HG03135 (cell line): ENCODE measurements at regions not wholly inside any gene's neighbourhood (a gene's known extent, or its start where the extent isn't known, plus 50 kb on each side); places are given as distances from the start of the nearest gene placed in this dataset.

ENCODE experiments used
- ATAC-seq: cut with Tn5 transposase; IDR thresholded peaks from one replicate; pipeline ENCODE4 v1.9.1; 2021; ENCODE audit warnings: mild to moderate bottlenecking, moderate library complexity; ENCODE audit not compliant: unreplicated experiment

DNA sequence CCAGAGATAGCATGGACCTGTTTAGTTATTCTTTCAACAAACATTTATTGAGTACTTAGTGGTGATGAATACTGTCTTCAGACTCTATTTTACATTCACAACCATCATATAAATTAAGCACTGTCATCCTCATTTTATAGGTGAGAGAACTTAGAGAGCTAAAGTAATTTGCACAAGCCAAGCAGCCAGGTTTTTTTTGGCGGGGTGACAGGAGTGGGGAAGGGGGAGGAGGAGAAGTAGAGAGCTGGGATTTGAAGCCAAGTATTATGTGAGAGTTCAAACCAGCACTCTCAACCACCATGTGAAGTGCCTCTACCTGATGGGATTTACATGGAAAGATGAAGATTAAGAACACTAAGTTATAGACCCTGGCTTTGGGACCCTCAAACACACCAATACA lies 547.4 kb upstream of the IL12A start:
- ATAC-seq = no peak

GRCh38 chr3:159443266-159443665 lies 545.4 kb upstream of the IL12A start:
- ATAC-seq = no peak

DNA sequence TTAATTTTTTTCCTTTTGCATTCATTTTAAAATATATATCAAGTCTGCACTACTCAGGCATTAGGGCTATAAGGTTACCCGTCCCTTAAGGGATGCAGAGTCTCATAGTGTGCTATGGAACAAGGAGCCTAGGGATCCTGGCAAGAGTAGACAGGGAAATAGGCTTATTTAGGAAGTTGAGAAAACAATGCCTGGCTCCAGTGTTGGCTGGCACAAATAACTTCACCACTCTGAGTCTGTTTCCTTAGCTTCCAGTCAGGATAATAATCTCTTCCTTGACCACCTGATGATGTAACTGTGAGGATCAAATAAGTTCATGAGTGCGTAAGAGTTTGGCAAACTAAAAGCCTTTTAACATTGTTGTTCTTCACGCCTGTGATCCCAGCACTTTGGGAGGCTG lies 540.8 kb upstream of the IL12A start:
- no peak for ATAC-seq

DNA sequence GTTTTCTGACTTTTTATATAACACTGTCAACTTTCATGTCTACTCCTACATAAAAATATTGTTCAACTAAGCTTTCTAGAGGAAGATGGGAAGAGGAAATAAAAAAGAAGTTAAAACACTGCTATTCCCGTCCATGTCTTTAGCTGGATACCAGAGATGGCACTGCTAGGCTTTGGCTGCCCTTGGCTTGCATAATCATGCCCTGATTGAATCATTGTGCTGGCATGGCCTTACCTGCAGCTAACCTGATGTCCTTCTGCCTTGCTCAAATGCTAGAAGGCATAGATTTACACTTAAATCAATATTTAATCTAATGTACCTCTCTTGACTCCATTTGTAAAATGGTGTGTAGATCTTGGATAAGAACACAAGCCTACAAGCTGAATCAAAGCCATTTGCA lies 539.7 kb upstream of the IL12A start:
- no peak for ATAC-seq

DNA sequence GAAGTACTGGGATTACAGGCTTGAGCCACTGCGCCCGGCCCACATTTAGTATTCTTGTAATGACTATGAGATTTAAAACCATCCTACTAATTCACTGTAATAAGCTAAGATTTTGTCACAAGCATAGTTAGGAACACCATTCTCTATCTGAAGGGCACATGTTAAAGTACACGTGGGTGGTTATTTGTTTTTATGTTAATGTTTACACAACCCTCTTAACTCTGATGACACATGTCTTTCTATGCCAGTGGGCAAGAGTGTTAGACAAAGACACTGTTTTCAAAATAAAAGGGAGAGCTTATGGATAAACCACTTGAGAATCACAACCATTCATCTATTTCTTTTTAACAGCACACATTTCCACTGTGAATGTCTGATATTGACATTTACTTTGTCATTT lies 537.6 kb upstream of the IL12A start:
- no peak for ATAC-seq

- ATAC-seq = no peak
Measured at GRCh38 chr3:159451482-159451881, 537.2 kb upstream of the IL12A start.

- ATAC-seq = no peak
Measured at GRCh38 chr3:159453036-159453435, 535.6 kb upstream of the IL12A start.

DNA sequence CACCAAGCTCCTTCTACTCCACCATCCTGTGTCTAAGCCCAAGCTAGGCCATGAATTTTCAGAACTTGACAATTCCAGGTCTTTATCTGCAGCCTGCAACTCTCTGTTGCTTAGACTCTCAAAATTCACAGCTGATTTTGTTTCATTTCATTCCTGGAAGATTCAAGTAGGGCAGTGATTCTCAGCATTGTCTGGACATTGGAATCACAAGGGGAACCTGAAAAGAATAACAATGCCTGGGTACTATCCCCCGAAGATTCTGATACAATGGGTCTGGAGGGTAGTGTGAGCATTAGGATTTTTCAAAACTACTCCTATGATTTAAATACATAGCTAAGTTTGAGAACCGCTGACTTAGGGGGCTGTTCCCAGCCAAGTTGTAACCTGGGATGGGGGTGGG lies 534.7 kb upstream of the IL12A start:
- ATAC-seq = no peak

GRCh38 chr3:159455741-159456181 lies 532.9 kb upstream of the IL12A start:
- ATAC-seq = no peak

GRCh38 chr3:159458010-159458409 lies 530.6 kb upstream of the IL12A start:
- no peak for ATAC-seq

GRCh38 chr3:159458982-159459381 lies 529.7 kb upstream of the IL12A start:
- ATAC-seq = no peak

DNA sequence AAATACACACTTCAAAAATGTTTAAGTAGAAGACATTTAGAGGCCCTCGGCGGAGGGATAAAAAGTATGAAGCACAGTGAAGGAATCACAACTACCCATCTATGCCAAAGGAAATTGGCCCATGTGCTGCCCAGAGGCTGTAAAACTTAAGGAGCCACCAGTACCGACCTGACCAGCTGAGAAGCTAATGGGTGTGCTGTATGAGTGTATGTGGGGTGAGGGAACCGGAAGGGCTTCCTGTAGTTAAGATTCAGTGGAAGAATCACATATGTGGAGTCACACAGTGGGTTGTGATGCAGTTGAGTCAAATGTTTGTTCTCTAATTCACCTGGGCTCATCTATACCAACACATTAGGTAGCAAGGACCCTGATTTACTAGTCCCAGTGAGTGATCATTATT lies 516.0 kb upstream of the IL12A start:
- ATAC-seq = no peak

GRCh38 chr3:159473206-159473605 lies 515.4 kb upstream of the IL12A start:
- ATAC-seq = no peak

- ATAC-seq = no peak
Measured at GRCh38 chr3:159480046-159480445, 508.6 kb upstream of the IL12A start.

DNA sequence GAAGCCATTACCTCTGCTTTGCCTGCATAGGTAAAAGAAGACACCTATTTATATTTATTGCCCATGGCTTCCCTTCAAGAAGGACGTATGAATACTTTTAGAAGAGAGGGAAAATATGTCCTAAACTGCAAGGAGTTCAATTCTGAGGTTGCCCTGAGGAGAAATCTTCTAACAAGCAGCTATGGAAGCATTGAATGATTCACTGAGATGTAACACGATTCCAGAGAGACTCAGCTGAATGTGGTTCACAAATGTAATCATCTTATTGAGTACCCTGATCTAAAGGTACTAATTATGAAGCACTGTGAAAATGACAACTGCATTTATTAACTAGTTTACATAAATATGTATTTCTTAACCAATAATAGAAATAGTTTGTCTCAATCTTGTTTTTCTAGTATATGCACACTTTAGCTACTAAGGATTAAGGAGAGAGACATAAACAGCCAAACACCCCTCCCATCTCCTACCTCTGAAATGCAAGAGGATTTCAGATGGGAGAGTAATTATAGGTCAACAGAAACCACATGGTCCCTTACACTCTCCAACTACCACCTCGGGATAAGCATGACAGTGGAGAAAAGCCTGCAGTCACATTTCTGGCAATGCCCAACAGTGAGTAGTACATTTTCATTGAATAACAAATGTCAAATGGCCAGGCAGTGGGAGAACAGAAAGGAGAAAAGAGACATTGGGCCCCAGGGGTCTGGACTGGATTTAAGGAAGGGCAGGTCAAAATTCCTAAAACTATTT lies 506.2 kb upstream of the IL12A start:
- ATAC-seq = no peak

DNA sequence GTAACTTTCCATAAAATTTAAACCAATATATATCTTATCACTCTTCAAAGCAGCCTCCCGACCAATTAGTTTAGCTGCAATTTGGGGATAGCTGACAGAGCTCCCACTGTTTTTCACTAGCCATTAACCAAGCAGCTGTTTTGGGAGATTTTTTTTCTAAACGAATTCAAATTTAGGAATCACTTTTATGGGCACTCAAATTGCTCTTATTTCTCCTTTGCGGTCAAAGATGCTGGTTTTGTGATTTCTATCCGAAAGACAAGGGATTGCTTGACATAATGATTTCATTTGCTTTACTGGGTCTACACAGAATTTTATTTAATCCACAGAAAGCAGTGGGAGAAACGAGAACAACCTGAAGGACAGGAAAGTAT lies 505.7 kb upstream of the IL12A start:
- ATAC-seq = no peak

- ATAC-seq = no peak
Measured at GRCh38 chr3:159486580-159486979, 502.1 kb upstream of the IL12A start.

DNA sequence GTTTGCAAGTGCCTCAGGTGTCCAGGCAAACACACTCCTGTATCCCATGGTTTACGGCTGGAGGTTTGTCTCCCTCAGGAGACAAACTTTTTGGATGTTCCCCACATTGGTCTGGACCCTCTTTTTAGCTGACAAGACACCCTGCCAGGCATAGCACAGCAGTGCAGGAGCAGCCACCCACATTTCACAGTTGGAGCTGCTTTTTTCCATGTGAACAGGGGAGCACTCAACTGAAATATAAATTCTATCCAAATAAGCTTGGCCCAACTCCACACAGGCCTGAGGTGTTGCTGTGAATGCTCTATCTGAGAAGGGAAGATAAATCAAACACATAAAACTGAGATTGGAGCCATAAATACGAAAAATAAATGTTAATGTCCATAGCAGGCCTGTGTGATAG lies 501.3 kb upstream of the IL12A start:
- no peak for ATAC-seq

GRCh38 chr3:159488602-159489001 lies 500.0 kb upstream of the IL12A start:
- ATAC-seq = no peak

- ATAC-seq = no peak
Measured at GRCh38 chr3:159497361-159497760, 491.3 kb upstream of the IL12A start.

GRCh38 chr3:159499031-159499793 lies 489.4 kb upstream of the IL12A start:
- ATAC-seq = no peak

GRCh38 chr3:159501029-159501428 lies 487.6 kb upstream of the IL12A start:
- no peak for ATAC-seq
